HEK293 (cell line): ENCODE measurements at regions not wholly inside any gene's neighbourhood (a gene's known extent, or its start where the extent isn't known, plus 50 kb on each side); places are given as distances from the start of the nearest gene placed in this dataset.

Experiments
- CTCF ChIP-seq: fragments of 450-650 bp; formaldehyde crosslinking; IDR thresholded peaks from 2 replicates; pipeline ENCODE4 v1.5.1; 2016; ENCODE audit warnings: missing biosample characterization, missing genetic modification characterization
- YY1 ChIP-seq: fragments of 450-650 bp; formaldehyde crosslinking; IDR thresholded peaks from 2 replicates; pipeline ENCODE4 v1.5.1; 2018; ENCODE audit warnings: missing biosample characterization, missing genetic modification characterization
- ZNF76 ChIP-seq: fragments of 450-650 bp; formaldehyde crosslinking; IDR thresholded peaks from 2 replicates; pipeline ENCODE4; 2016; ENCODE audit warnings: low read depth, missing biosample characterization, missing genetic modification characterization, borderline replicate concordance

- TF ChIP-seq CTCF (tag by site-specific recombination) (no peak), ZNF76 (tag by site-specific recombination) (no peak), YY1 (no peak)
Measured at GRCh38 chr3:154943981-154944380, 136.1 kb upstream of the MME start.
